ENCODE measurements at regions not wholly inside any gene's neighbourhood (a gene's known extent, or its start where the extent isn't known, plus 50 kb on each side); places are given as distances from the start of the nearest gene placed in this dataset.

- no peaks in the 10 kb centered on the region for H4K20me1 ChIP-seq (ENCODE audit: insufficient read depth, low read length, poor library complexity, severe bottlenecking)
- no peaks in the 10 kb centered on the region for H3K36me3 ChIP-seq (ENCODE audit: insufficient read depth, low read length)
- H3K27me3 ChIP-seq (ENCODE audit: insufficient read depth, low read length, poor library complexity, severe bottlenecking), result no peaks in the 10 kb centered on the region
- no peak overlapping the region for H2AFZ ChIP-seq (ENCODE audit: low read length)
- no peaks in the 10 kb centered on the region for H3F3A ChIP-seq (ENCODE audit: low read depth)
- no peak overlapping the region for H3K9ac ChIP-seq (ENCODE audit: low read depth, low read length, poor library complexity, severe bottlenecking)
- H3K9me3 ChIP-seq (ENCODE audit: insufficient read depth, low read depth, low read length), result no peaks in the 10 kb centered on the region
- H3K4me1 ChIP-seq (ENCODE audit: insufficient read depth, low read length, poor library complexity, severe bottlenecking), result no peaks in the 10 kb centered on the region
- no peak overlapping the region for H3K4me2 ChIP-seq (ENCODE audit: low read depth, low read length, poor library complexity, severe bottlenecking)
- TF ChIP-seq CTCF (conservative IDR thresholded peaks at IDR 0.05; ENCODE audit: low read length) (no peak), EZH2phosphoT487 (IDR thresholded peaks at IDR 0.05; ENCODE audit: borderline replicate concordance) (no peak)
- no peaks in the 10 kb centered on the region for H3K9me2 ChIP-seq (replicated peaks; ENCODE audit: low read depth, low read length)
- H3K4me3 ChIP-seq (ENCODE audit: low read length, poor library complexity, severe bottlenecking), result no peak overlapping the region
- no peaks in the 10 kb centered on the region for H3K79me2 ChIP-seq (ENCODE audit: insufficient read depth, low read length)
Measured at GRCh38 chr2:149739171-149739882, 151.8 kb upstream of the MMADHC start.

- Histone ChIP-seq H3K4me1 (ENCODE audit: insufficient read depth, low read length, poor library complexity, severe bottlenecking) (no peaks in the 10 kb centered on the region), H2AFZ (ENCODE audit: low read length) (no peak overlapping the region), H3K9ac (ENCODE audit: low read depth, low read length, poor library complexity, severe bottlenecking) (no peak overlapping the region), H3K27me3 (ENCODE audit: insufficient read depth, low read length, poor library complexity, severe bottlenecking) (no peaks in the 10 kb centered on the region), H3K36me3 (ENCODE audit: insufficient read depth, low read length) (no peaks in the 10 kb centered on the region), H3F3A (ENCODE audit: low read depth) (no peaks in the 10 kb centered on the region), H3K79me2 (ENCODE audit: insufficient read depth, low read length) (no peaks in the 10 kb centered on the region), H3K4me2 (ENCODE audit: low read depth, low read length, poor library complexity, severe bottlenecking) (no peak overlapping the region), H3K9me3 (ENCODE audit: insufficient read depth, low read depth, low read length) (no peaks in the 10 kb centered on the region), H3K4me3 (ENCODE audit: low read length, poor library complexity, severe bottlenecking) (no peak overlapping the region), H4K20me1 (ENCODE audit: insufficient read depth, low read length, poor library complexity, severe bottlenecking) (no peaks in the 10 kb centered on the region), H3K9me2 (replicated peaks; ENCODE audit: low read depth, low read length) (no peaks in the 10 kb centered on the region)
- TF ChIP-seq CTCF (conservative IDR thresholded peaks at IDR 0.05; ENCODE audit: low read length) (no peak), EZH2phosphoT487 (IDR thresholded peaks at IDR 0.05; ENCODE audit: borderline replicate concordance) (no peak)
Measured at GRCh38 chr2:149738767-149739166, 151.2 kb upstream of the MMADHC start.

DNA sequence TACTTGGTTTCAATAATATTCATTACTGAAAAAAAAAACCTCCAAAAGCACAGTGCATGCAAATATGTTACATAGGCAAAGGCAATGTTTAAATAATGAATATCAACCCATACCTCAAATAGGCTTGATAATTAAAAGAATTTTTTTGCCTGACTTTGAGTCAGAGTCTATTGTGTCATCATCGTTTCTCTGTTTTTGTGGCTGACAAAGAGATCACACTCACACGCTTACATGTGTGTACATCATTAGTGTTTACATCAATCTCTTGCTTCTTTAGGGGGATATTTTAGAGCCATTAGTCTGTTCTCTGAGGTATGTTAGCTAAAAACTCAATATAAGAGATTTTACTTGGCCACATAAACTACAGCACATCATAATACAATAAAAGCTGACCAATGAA is 150.3 kb upstream of the MMADHC start:
- H3K9me2 ChIP-seq (replicated peaks; ENCODE audit: low read depth, low read length), result no peaks in the 10 kb centered on the region
- H4K20me1 ChIP-seq (ENCODE audit: insufficient read depth, low read length, poor library complexity, severe bottlenecking), result no peaks in the 10 kb centered on the region
- no peaks in the 10 kb centered on the region for H3F3A ChIP-seq (ENCODE audit: low read depth)
- H3K4me3 ChIP-seq (ENCODE audit: low read length, poor library complexity, severe bottlenecking), result no peak overlapping the region
- H2AFZ ChIP-seq (ENCODE audit: low read length), result no peak overlapping the region
- H3K4me2 ChIP-seq (ENCODE audit: low read depth, low read length, poor library complexity, severe bottlenecking), result no peak overlapping the region
- H3K79me2 ChIP-seq (ENCODE audit: insufficient read depth, low read length), result no peaks in the 10 kb centered on the region
- H3K9me3 ChIP-seq (ENCODE audit: insufficient read depth, low read depth, low read length), result no peaks in the 10 kb centered on the region
- no peaks in the 10 kb centered on the region for H3K27me3 ChIP-seq (ENCODE audit: insufficient read depth, low read length, poor library complexity, severe bottlenecking)
- H3K36me3 ChIP-seq (ENCODE audit: insufficient read depth, low read length), result no peaks in the 10 kb centered on the region
- H3K4me1 ChIP-seq (ENCODE audit: insufficient read depth, low read length, poor library complexity, severe bottlenecking), result no peaks in the 10 kb centered on the region
- H3K9ac ChIP-seq (ENCODE audit: low read depth, low read length, poor library complexity, severe bottlenecking), result no peak overlapping the region
- TF ChIP-seq CTCF (conservative IDR thresholded peaks at IDR 0.05; ENCODE audit: low read length), result no peak

Data from Loucy (cell line).